Cardiac fibroblast (primary cell): ENCODE measurements at regions not wholly inside any gene's neighbourhood (a gene's known extent, or its start where the extent isn't known, plus 50 kb on each side); places are given as distances from the start of the nearest gene placed in this dataset.

ENCODE experiments used
- DNase-seq, 2 donors: peaks; one replicate each; pipeline versions ENCODE4 v3.0.0 to v3.0.0-alpha.2; 2010; ENCODE audit warnings: low read depth in 2 of 2
- H3K4me3 ChIP-seq, 2 donors: replicated peaks in 1 of 2; 1 replicate in 1 of 2; 2 replicates in 1 of 2; pipeline ENCODE4 v1.5.1; 2011; ENCODE audit warnings: low read depth in 2 of 2, low read length in 2 of 2, mild to moderate bottlenecking in 2 of 2, moderate library complexity in 1 of 2
- TF ChIP-seq, protein P1 (sequence below): IDR thresholded peaks from one replicate; pipeline ENCODE4 v1.5.1; 2011; ENCODE audit warnings: low read depth, mild to moderate bottlenecking, low read length, inconsistent platforms

DNA sequence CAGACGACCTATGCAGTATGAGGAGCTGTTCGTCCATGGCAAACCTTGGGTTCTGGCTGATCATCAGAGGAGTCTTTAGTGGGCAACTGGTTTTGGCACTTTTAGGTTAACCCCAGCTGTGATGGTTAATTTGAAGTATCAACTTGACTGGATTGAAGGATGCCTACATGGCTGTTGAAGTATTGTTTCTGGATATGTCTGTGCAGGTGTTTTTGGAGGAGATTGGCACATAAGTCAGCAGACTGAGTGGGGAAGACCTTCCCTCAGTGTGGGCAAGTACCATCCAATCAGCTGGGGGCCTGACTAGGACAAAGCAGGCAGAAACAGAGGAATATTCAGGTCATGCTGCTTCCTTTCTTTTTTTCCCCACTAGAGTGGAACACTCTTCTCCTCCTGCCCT is 284.1 kb downstream of the NFKBIZ start:
- no peak overlapping the region for H3K4me3 ChIP-seq
- TF ChIP-seq, protein P1, sequence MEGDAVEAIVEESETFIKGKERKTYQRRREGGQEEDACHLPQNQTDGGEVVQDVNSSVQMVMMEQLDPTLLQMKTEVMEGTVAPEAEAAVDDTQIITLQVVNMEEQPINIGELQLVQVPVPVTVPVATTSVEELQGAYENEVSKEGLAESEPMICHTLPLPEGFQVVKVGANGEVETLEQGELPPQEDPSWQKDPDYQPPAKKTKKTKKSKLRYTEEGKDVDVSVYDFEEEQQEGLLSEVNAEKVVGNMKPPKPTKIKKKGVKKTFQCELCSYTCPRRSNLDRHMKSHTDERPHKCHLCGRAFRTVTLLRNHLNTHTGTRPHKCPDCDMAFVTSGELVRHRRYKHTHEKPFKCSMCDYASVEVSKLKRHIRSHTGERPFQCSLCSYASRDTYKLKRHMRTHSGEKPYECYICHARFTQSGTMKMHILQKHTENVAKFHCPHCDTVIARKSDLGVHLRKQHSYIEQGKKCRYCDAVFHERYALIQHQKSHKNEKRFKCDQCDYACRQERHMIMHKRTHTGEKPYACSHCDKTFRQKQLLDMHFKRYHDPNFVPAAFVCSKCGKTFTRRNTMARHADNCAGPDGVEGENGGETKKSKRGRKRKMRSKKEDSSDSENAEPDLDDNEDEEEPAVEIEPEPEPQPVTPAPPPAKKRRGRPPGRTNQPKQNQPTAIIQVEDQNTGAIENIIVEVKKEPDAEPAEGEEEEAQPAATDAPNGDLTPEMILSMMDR, result no peak
- no peak for DNase-seq

GRCh38 chr3:102135316-102135715 is 286.0 kb downstream of the NFKBIZ start:
- no peak overlapping the region for H3K4me3 ChIP-seq
- no peak for DNase-seq
- TF ChIP-seq, protein P1, result no peak

DNA sequence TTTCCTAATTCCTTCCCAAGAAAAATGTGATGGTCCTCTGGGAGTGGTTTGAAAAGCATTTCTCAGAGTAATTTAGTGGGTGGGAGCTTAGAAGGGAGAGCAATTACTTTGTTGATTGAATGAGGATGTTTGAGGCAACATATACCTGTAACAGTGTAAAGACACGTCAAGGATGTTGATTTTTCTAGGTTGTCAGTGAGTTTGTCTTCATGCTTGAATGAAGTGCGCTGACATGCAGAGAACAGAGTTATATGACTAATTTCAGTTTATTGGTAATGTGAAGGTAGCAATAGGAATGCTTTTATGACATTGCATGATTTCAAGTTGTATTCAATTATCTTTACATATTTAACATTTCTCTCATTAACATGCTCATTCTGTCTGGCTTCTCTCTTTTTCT is 286.9 kb downstream of the NFKBIZ start:
- TF ChIP-seq, protein P1, result no peak
- H3K4me3 ChIP-seq, result no peak overlapping the region
- no peak for DNase-seq

DNA sequence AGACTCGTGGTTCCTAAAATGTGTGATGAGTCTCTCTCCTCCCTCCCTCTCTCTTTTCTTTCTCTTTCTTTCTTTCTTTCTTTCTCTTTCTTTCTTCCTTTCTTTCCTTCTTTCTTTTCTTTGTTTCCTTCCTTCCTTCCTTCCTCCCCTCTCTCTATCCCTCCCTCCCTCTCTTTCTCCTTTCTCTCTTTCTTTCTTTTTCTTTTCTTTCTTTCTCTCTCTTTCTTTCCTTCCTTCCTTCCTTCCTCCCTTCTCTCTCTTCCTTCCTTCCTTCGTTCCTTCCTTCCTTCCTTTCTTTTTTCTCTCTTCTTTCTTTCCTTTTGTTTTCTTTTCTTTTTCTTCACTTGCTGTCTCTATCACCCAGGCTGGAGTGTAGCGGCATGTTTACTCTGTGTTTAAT is 290.8 kb downstream of the NFKBIZ start:
- TF ChIP-seq, protein P1, result no peak
- no peak for DNase-seq

DNA sequence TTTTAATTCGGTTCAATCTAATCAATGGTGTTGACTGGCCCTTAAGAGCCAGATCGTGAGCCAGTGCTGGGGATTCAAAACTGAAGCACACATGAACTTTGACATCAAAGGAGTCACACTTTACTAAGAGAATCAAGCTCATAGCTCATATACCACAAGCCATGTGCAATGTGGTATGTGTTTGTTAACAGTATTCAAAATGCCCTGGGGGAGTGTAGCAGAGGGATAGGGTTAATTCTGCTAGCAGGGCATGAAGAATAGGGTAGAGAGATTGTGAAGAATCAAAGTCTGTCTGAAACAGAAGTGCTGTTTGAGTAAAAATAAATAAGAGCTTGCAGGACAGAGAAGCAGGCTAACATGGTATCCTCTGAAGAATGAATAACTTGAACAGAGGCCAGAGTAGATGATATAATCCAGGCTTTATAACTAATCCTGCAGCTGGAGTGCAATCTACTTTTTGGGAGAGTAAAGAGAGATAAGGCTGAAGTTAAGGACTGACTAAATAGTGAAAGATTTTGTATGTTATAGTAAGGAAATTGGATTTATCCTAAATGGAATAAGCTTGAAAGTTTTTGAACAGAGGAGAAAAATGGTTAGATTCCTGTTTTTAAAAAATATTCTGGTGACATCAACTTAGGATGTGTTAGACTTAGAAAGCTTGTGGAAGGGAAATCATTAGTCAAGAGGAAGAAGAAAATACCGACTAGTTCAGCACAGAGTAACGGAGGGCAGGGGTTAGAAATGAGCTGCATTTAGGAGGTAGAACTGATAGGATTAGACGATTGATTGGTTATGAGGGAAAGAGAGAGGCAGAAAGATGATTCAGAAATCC is 292.0 kb downstream of the NFKBIZ start:
- TF ChIP-seq, protein P1, result no peak
- no peak overlapping the region for H3K4me3 ChIP-seq
- DNase-seq, result peak; percentile 37 to 60

More for the DNA sequence above, 290.8 kb downstream of the NFKBIZ start:
- H3K4me3 ChIP-seq, result no peak overlapping the region

- DNase-seq, result peak in 1 of 2 donors; percentile 43
- TF ChIP-seq, protein P1, result no peak
- H3K4me3 ChIP-seq, result no peak overlapping the region
Observed at GRCh38 chr3:102141928-102142239, 292.6 kb downstream of the NFKBIZ start.
